Endothelial cell of umbilical vein (primary cell): ENCODE measurements at regions not wholly inside any gene's neighbourhood (a gene's known extent, or its start where the extent isn't known, plus 50 kb on each side); places are given as distances from the start of the nearest gene placed in this dataset.

Experiments used
- BruUV-seq: library from RNA; stranded (reverse); fragments of 400-500 nt; replicated peaks from 2 replicates; lab custom pipeline; 2021; lab: Mats Ljungman, UMichigan
- CTCF ChIA-PET: fragments of 300-600, 350-600 bp; sonication (Branson Sonifier 250); formaldehyde crosslinking; loops from one replicate; lab custom pipeline; 2021; ENCODE audit warnings: antibody characterized with exemption, inconsistent platforms; lab: Charles Lee
- POLR2A ChIA-PET: fragments of 300-600, 350-600 bp; sonication (Branson Sonifier 250); formaldehyde crosslinking; loops from one replicate; lab custom pipeline; 2021; ENCODE audit warnings: antibody characterized with exemption, inconsistent platforms; lab: Charles Lee
- DNase-seq: peaks from one replicate; pipeline ENCODE4 v3.0.0-alpha.2; 2011; ENCODE audit warnings: low read depth, low spot score
- FAIRE-seq: peaks from 2 replicates; lab custom pipeline; 2011; peaks lifted over from hg19 to GRCh38; lab: Jason Lieb, UNC
- H2AFZ ChIP-seq: 2 replicates; pipeline ENCODE4 v1.6.0; 2012; ENCODE audit warnings: low read depth, low read length, control low read depth, inconsistent platforms
- H3K27ac ChIP-seq: 2 replicates; pipeline ENCODE4 v1.5.1; 2011; ENCODE audit warnings: low read depth, mild to moderate bottlenecking, control low read depth, low read length, moderate library complexity; ENCODE audit not compliant: insufficient read depth
- H3K27me3 ChIP-seq, 2 experiments: 2 replicates each; pipeline versions ENCODE4 v1.6.0 to v1.6.1; 2011; ENCODE audit warnings: low read length in 2 of 2, mixed read lengths in 1 of 2; ENCODE audit not compliant: control insufficient read depth in 2 of 2, insufficient read depth in 2 of 2
- H3K36me3 ChIP-seq, 2 experiments: 2 replicates in 1 of 2; 3 replicates in 1 of 2; pipeline ENCODE4 v1.5.1; 2011; ENCODE audit warnings: low read length in 2 of 2, mild to moderate bottlenecking in 1 of 2, moderate library complexity in 1 of 2; ENCODE audit not compliant: control insufficient read depth in 2 of 2, insufficient read depth in 2 of 2; ENCODE audit errors: extremely low read depth in 1 of 2
- H3K4me1 ChIP-seq: 3 replicates; pipeline ENCODE4 v1.5.1; 2011; ENCODE audit warnings: mild to moderate bottlenecking, low read length; ENCODE audit not compliant: control insufficient read depth, insufficient read depth; ENCODE audit errors: extremely low read depth
- H3K4me2 ChIP-seq: 2 replicates; pipeline ENCODE4 v1.6.1; 2011; ENCODE audit warnings: low read length, control low read depth, mixed read lengths; ENCODE audit not compliant: insufficient read depth
- H3K4me3 ChIP-seq, 3 experiments: fragments of 200-600 bp in 1 of 3; sonication (generic), shearing (Covaris generic) in 1 of 3; replicated peaks in 1 of 3; 2 replicates each; pipeline ENCODE4 v1.5.1; 2011 to 2016; ENCODE audit warnings: control low read depth in 3 of 3, low read length in 3 of 3, mild to moderate bottlenecking in 2 of 3, inconsistent platforms in 1 of 3, low read depth in 1 of 3, moderate library complexity in 1 of 3; ENCODE audit not compliant: insufficient read depth in 1 of 3
- H3K79me2 ChIP-seq: 2 replicates; pipeline ENCODE4 v1.6.0; 2012; ENCODE audit warnings: low read length, inconsistent platforms; ENCODE audit not compliant: control insufficient read depth, insufficient read depth
- H3K9ac ChIP-seq: replicated peaks from 2 replicates; pipeline ENCODE3; 2011; ENCODE audit warnings: low read length, control low read depth; ENCODE audit not compliant: insufficient read depth; ENCODE audit errors: extremely low read depth
- H3K9me1 ChIP-seq: replicated peaks from 3 replicates; pipeline ENCODE4 v1.6.0; 2011; ENCODE audit warnings: mild to moderate bottlenecking, low read length; ENCODE audit not compliant: control insufficient read depth, insufficient read depth; ENCODE audit errors: extremely low read depth
- H3K9me3 ChIP-seq: replicated peaks from 2 replicates; pipeline ENCODE4 v1.5.1; 2012; ENCODE audit warnings: low read length, inconsistent platforms; ENCODE audit not compliant: control insufficient read depth, insufficient read depth
- H4K20me1 ChIP-seq: replicated peaks from 2 replicates; pipeline ENCODE3; 2011; ENCODE audit warnings: mild to moderate bottlenecking, low read length; ENCODE audit not compliant: control insufficient read depth, insufficient read depth; ENCODE audit errors: extremely low read depth
- EZH2 ChIP-seq: IDR thresholded peaks from 2 replicates; pipeline ENCODE4 v1.6.1; 2012; ENCODE audit warnings: borderline replicate concordance, low read depth, mild to moderate bottlenecking, moderate library complexity, low read length, inconsistent platforms; ENCODE audit not compliant: severe bottlenecking
- FOS ChIP-seq: IDR thresholded peaks from 2 replicates; pipeline ENCODE4 v1.6.1; 2011; ENCODE audit warnings: mild to moderate bottlenecking, low read length, moderate library complexity, borderline replicate concordance; ENCODE audit not compliant: insufficient read depth
- GATA2 ChIP-seq: IDR thresholded peaks from 2 replicates; pipeline ENCODE4 v1.7.0; 2011; ENCODE audit warnings: low read depth, mild to moderate bottlenecking, moderate library complexity, mixed read lengths, low read length; ENCODE audit not compliant: insufficient read length, insufficient read depth
- JUN ChIP-seq: IDR thresholded peaks from 2 replicates; pipeline ENCODE4 v1.6.1; 2011; ENCODE audit warnings: borderline replicate concordance, low read depth; ENCODE audit not compliant: insufficient read length, insufficient read depth
- MYC ChIP-seq: IDR thresholded peaks from one replicate; pipeline ENCODE4 v1.6.1; 2011; ENCODE audit warnings: mild to moderate bottlenecking, low read depth, low read length
- POLR2A ChIP-seq: IDR thresholded peaks from 2 replicates; pipeline ENCODE4 v1.6.1; 2012; ENCODE audit warnings: low read depth, mild to moderate bottlenecking, control low read depth, low read length
- POLR2AphosphoS5 ChIP-seq: IDR thresholded peaks from 2 replicates; pipeline ENCODE4 v1.6.1; 2012; ENCODE audit warnings: low read depth, mild to moderate bottlenecking, control low read depth, low read length, moderate library complexity; ENCODE audit not compliant: insufficient read depth
- dilution Hi-C: fragments of 300-500 bp; cut with MboI; formaldehyde crosslinking; loops from one replicate; pipeline ENCODE4 v1.15.0; 2019; ENCODE audit warnings: low sequenced_read_pairs; ENCODE audit not compliant: extremely low pct_ligation_motif_present
- intact Hi-C: fragments of 100-400 bp; cut with micrococcal nuclease; formaldehyde crosslinking; loops from one replicate; pipeline ENCODE4 v1.10.0; 2022
- TF ChIP-seq, protein P1 (sequence below), 2 donors: IDR thresholded peaks; 1 replicate in 1 of 2; 2 replicates in 1 of 2; pipeline ENCODE4 v1.5.1; 2011; ENCODE audit warnings: low read length in 2 of 2, mild to moderate bottlenecking in 2 of 2, moderate library complexity in 2 of 2, control low read depth in 1 of 2, inconsistent platforms in 1 of 2, low read depth in 1 of 2; ENCODE audit not compliant: insufficient read depth in 1 of 2; ENCODE audit errors: extremely low read depth in 1 of 2
- TF ChIP-seq, protein P2 (sequence below): IDR thresholded peaks from 2 replicates; pipeline ENCODE4 v1.6.1; 2011; ENCODE audit not compliant: insufficient read depth, insufficient read length

- no peaks in the 10 kb centered on the region for H3K27me3 ChIP-seq
- no peaks in the 10 kb centered on the region for H3K9me1 ChIP-seq
- FAIRE-seq (no peak), DNase-seq (no peak)
- no peaks in the 10 kb centered on the region for H4K20me1 ChIP-seq
- dilution Hi-C loops (no loop called here), intact Hi-C loops (no loop called here)
- no TSS peak for BruUV-seq
- POLR2A ChIA-PET, result no interaction called here
- no peak overlapping the region for H3K4me2 ChIP-seq
- no peaks in the 10 kb centered on the region for H3K36me3 ChIP-seq
- H3K4me1 ChIP-seq, result peaks cover 6% of the 10 kb centered on the region
- H2AFZ ChIP-seq, result no peak overlapping the region
- no peaks in the 10 kb centered on the region for H3K9me3 ChIP-seq
- no peak overlapping the region for H3K4me3 ChIP-seq
- no peaks in the 10 kb centered on the region for H3K79me2 ChIP-seq
- H3K27ac ChIP-seq, result no peak overlapping the region
- H3K9ac ChIP-seq, result no peak overlapping the region
- TF ChIP-seq JUN (no peak), POLR2A (no peak), FOS (no peak), EZH2 (no peak)
- TF ChIP-seq, protein P1, sequence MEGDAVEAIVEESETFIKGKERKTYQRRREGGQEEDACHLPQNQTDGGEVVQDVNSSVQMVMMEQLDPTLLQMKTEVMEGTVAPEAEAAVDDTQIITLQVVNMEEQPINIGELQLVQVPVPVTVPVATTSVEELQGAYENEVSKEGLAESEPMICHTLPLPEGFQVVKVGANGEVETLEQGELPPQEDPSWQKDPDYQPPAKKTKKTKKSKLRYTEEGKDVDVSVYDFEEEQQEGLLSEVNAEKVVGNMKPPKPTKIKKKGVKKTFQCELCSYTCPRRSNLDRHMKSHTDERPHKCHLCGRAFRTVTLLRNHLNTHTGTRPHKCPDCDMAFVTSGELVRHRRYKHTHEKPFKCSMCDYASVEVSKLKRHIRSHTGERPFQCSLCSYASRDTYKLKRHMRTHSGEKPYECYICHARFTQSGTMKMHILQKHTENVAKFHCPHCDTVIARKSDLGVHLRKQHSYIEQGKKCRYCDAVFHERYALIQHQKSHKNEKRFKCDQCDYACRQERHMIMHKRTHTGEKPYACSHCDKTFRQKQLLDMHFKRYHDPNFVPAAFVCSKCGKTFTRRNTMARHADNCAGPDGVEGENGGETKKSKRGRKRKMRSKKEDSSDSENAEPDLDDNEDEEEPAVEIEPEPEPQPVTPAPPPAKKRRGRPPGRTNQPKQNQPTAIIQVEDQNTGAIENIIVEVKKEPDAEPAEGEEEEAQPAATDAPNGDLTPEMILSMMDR (IDR thresholded peaks at IDR 0.05; ENCODE audit: extremely low read depth in 1 of 2, insufficient read depth in 1 of 2, low read depth in 1 of 2, low read length in 2 of 2), result peak in 1 of 2 donors; percentile 22
- CTCF ChIA-PET, result interaction anchor here (0.8 to 2.2 kb wide), 6 partner anchors 11 to 1554 kb away, joined by 3 to 9 read pairs (median 3); no protein-coding TSS in a partner anchor
Measured at GRCh38 chr13:59178344-59178743, 985.4 kb downstream of the DIAPH3 start.

GRCh38 chr13:59182241-59182640 is 981.5 kb downstream of the DIAPH3 start:
- Histone ChIP-seq H3K27ac (no peak overlapping the region), H3K4me3 (no peak overlapping the region), H3K27me3 (no peaks in the 10 kb centered on the region), H3K79me2 (no peaks in the 10 kb centered on the region), H3K36me3 (no peaks in the 10 kb centered on the region), H2AFZ (no peak overlapping the region), H4K20me1 (no peaks in the 10 kb centered on the region), H3K4me2 (no peak overlapping the region), H3K9me3 (no peaks in the 10 kb centered on the region), H3K9me1 (no peaks in the 10 kb centered on the region), H3K4me1 (peaks cover 6% of the 10 kb centered on the region), H3K9ac (no peak overlapping the region)
- FAIRE-seq (no peak), DNase-seq (no peak)
- ChIA-PET CTCF (no interaction called here), POLR2A (no interaction called here)
- TF ChIP-seq POLR2AphosphoS5 (no peak), JUN (no peak), MYC (no peak), POLR2A (no peak), FOS (no peak), GATA2 (no peak), EZH2 (no peak)
- TF ChIP-seq, protein P2, sequence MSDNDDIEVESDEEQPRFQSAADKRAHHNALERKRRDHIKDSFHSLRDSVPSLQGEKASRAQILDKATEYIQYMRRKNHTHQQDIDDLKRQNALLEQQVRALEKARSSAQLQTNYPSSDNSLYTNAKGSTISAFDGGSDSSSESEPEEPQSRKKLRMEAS, result no peak
- TF ChIP-seq, protein P1 (IDR thresholded peaks at IDR 0.05; ENCODE audit: extremely low read depth in 1 of 2, insufficient read depth in 1 of 2, low read depth in 1 of 2, low read length in 2 of 2), result no peak
- no TSS peak for BruUV-seq
- dilution Hi-C loops, result no loop called here
- intact Hi-C loops, result no loop called here
